BE2C (cell line): ENCODE measurements at regions not wholly inside any gene's neighbourhood (a gene's known extent, or its start where the extent isn't known, plus 50 kb on each side); places are given as distances from the start of the nearest gene placed in this dataset.
"Not testable (repeated sequence)": the region's sequence is repeated elsewhere in the genome, so short reads cannot be mapped to it uniquely, and the experiment has no call there.

Experiments used
- DNase-seq: peaks from one replicate; pipeline ENCODE4 v3.0.0-alpha.2; 2020
- H3K27me3 ChIP-seq: fragments of 250-450 bp; sonication (Bioruptor Pico); 2 replicates; pipeline ENCODE4 v1.5.1; 2020; ENCODE audit warnings: mild to moderate bottlenecking
- H3K36me3 ChIP-seq: fragments of 250-450 bp; sonication (Bioruptor Pico); 2 replicates; pipeline ENCODE4 v1.5.1; 2020; ENCODE audit warnings: mild to moderate bottlenecking
- H3K4me1 ChIP-seq: fragments of 250-450 bp; sonication (Bioruptor Pico); 2 replicates; pipeline ENCODE4 v1.5.1; 2020
- H3K4me3 ChIP-seq: 2 replicates; pipeline ENCODE4 v1.5.1; 2011; ENCODE audit warnings: low read depth, low read length
- H3K9me3 ChIP-seq: fragments of 250-450 bp; sonication (Bioruptor Pico); 2 replicates; pipeline ENCODE4 v1.5.1; 2020
- CTCF ChIP-seq: IDR thresholded peaks from 2 replicates; pipeline ENCODE4 v1.5.1; 2012; ENCODE audit warnings: mild to moderate bottlenecking, low read depth, low read length

DNA sequence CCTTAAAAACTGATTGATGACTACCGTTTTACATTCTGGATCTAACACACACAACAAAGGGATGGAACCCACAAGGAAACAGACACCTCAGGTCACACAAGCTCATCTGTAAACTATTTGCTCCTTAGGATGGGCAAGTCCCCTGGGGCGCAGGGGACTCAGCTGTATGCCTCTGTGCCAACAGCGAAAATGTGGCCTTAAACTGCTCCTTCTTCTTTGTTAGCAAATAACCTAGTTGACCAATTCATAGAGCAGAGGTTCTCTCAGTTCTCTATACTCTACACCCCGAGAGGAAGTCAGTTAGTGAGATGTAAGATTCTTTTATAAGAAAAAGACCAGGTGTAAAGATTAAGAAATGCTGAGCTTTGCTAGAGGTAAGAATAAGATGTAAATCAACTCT lies 181.9 kb upstream of the PRSS58 start:
- Histone ChIP-seq H3K27me3 (no peaks in the 10 kb centered on the region), H3K4me1 (no peaks in the 10 kb centered on the region), H3K9me3 (no peaks in the 10 kb centered on the region), H3K36me3 (no peaks in the 10 kb centered on the region), H3K4me3 (no peak overlapping the region)
- TF ChIP-seq CTCF = no peak
- no peak for DNase-seq

DNA sequence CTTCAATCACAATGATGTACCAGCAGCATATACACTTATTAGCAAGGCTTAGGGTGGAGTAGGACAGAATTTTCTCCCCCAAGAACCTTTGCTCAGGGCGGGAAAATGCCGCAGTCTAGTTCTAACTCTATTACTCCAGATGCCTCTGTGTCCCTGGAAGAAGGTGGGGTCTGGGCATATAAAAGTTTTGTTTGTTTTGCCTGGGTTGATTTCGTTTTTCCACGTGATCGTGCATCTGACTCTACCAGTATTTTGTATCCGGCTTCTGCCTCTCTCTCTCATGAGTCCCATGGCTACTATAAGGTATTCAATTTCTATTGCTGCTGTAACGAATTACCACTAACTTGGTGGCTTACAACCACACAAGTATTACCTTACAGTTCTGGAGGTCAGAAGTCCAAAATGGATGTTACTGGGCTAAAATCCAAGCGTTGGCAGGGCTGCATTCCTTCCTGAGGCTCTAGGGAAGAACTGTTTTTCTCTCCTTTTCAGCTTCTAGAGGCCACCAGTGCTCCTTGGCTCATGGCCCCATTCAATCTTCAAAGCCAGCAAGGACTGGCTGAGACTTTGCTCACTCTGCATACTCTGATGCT lies 181.2 kb upstream of the PRSS58 start:
- TF ChIP-seq CTCF = no peak
- Histone ChIP-seq H3K9me3 (no peaks in the 10 kb centered on the region), H3K4me1 (no peaks in the 10 kb centered on the region), H3K4me3 (no peak overlapping the region), H3K36me3 (no peaks in the 10 kb centered on the region), H3K27me3 (no peaks in the 10 kb centered on the region)
- no peak for DNase-seq

GRCh38 chr7:142438235-142438922 lies 180.5 kb upstream of the PRSS58 start:
- peak; percentile 56 for TF ChIP-seq CTCF
- no peaks in the 10 kb centered on the region for H3K4me1 ChIP-seq
- H3K36me3 ChIP-seq = no peaks in the 10 kb centered on the region
- H3K4me3 ChIP-seq = no peak overlapping the region
- H3K27me3 ChIP-seq = no peaks in the 10 kb centered on the region
- DNase-seq = peak; percentile 47
- no peaks in the 10 kb centered on the region for H3K9me3 ChIP-seq

DNA sequence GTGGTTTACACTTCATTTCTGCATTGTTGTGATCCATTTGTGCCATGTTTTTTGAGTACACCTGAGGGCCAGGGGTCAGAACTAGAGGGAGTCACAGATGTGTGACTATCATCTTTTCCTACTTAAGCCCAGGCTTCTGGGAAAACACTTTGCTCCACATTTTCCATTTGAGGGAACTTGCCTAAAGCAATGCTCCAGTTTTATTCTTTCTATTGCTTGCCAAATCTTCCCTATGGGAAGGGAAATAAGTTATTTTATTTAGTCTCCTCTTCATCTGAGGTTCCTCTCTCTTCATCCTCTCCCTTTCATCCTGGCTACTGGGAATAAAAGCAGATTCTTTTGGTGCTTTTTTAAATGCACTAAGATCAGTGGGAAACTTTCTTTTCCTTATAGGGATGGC lies 179.9 kb upstream of the PRSS58 start:
- H3K27me3 ChIP-seq = no peaks in the 10 kb centered on the region
- no peak for DNase-seq
- no peak for TF ChIP-seq CTCF
- no peaks in the 10 kb centered on the region for H3K4me1 ChIP-seq
- H3K4me3 ChIP-seq = no peak overlapping the region
- H3K36me3 ChIP-seq = no peaks in the 10 kb centered on the region
- no peaks in the 10 kb centered on the region for H3K9me3 ChIP-seq

GRCh38 chr7:142436601-142437000 lies 178.7 kb upstream of the PRSS58 start:
- H3K27me3 ChIP-seq = no peaks in the 10 kb centered on the region
- no peak for TF ChIP-seq CTCF
- no peak overlapping the region for H3K4me3 ChIP-seq
- H3K9me3 ChIP-seq = no peaks in the 10 kb centered on the region
- H3K4me1 ChIP-seq = no peaks in the 10 kb centered on the region
- no peak for DNase-seq
- no peaks in the 10 kb centered on the region for H3K36me3 ChIP-seq

GRCh38 chr7:142435606-142436005 lies 177.7 kb upstream of the PRSS58 start:
- H3K4me1 ChIP-seq, H3K27me3 ChIP-seq, DNase-seq, H3K9me3 ChIP-seq, H3K4me3 ChIP-seq, H3K36me3 ChIP-seq: not testable (repeated sequence)
